HG03097 (cell line): ENCODE measurements at regions not wholly inside any gene's neighbourhood (a gene's known extent, or its start where the extent isn't known, plus 50 kb on each side); places are given as distances from the start of the nearest gene placed in this dataset.

ENCODE experiments used
- ATAC-seq: cut with Tn5 transposase; IDR thresholded peaks from one replicate; pipeline ENCODE4 v1.9.1; 2021; ENCODE audit not compliant: unreplicated experiment, low FRiP score

DNA sequence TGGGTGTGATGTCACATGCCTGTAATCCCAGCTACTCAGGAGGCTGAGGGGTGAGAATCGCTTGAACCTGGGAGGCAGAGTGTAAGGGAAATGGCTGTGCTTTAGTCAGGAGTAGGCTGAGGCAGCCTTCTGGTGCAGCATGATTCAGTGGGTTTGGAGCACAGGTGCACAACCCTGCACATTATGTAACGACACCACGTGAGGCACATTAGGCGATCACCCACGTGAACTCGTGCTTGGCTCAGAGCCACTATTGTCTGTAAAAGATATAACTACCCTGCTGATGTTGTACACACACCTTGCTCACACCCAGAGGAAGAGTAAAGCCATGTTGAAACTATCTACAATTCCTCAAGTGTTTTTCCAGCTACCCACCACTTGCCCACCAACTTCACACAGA lies 54.8 kb upstream of the ZC3H15 start:
- ATAC-seq = no peak

- no peak for ATAC-seq
These were observed 53.0 kb upstream of the ZC3H15 start for GRCh38 chr2:186433040-186433439.

DNA sequence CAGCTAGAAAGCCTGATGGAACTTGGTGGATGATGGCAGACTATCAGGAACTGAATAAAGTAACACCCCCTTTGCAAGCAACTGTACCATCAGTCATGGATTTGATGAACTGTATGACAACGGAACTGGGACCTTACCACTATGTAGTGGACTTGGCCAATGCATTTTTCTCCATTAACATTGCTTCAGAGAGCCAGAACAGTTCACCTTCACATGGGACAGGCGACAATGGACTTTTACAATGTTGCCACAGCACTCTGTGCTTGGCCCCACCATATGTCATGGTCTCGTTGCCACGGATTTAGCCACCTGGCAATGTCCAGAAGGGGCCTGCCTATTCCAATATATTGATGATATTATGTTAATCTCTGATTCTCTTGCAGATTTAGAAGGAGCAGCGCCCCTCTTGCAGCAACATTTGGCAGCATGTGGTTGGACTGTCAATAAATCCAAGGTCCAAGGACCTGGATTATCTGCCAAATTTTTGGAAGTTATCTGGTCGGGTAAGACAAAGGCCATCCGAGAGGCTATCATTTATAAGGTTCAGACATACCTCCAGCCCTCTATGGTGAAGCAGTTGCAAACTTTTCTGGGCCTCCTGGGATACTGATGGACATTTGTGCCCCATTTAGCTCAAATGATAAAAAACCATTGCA lies 52.2 kb upstream of the ZC3H15 start:
- ATAC-seq = no peak
